NB4 (cell line): ENCODE measurements at regions not wholly inside any gene's neighbourhood (a gene's known extent, or its start where the extent isn't known, plus 50 kb on each side); places are given as distances from the start of the nearest gene placed in this dataset.

ENCODE experiments used
- POLR2A ChIP-seq: IDR thresholded peaks from 2 replicates; pipeline ENCODE4 v1.6.1; 2011; ENCODE audit warnings: mild to moderate bottlenecking; ENCODE audit not compliant: insufficient read length; ENCODE audit errors: extremely low read depth
- TF ChIP-seq, protein P1 (sequence below): IDR thresholded peaks from one replicate; pipeline ENCODE4 v1.5.1; 2012; ENCODE audit warnings: low read depth, low read length
- TF ChIP-seq, protein P2 (sequence below): IDR thresholded peaks from 2 replicates; pipeline ENCODE4 v1.6.1; 2011; ENCODE audit warnings: low read depth, low read length

DNA sequence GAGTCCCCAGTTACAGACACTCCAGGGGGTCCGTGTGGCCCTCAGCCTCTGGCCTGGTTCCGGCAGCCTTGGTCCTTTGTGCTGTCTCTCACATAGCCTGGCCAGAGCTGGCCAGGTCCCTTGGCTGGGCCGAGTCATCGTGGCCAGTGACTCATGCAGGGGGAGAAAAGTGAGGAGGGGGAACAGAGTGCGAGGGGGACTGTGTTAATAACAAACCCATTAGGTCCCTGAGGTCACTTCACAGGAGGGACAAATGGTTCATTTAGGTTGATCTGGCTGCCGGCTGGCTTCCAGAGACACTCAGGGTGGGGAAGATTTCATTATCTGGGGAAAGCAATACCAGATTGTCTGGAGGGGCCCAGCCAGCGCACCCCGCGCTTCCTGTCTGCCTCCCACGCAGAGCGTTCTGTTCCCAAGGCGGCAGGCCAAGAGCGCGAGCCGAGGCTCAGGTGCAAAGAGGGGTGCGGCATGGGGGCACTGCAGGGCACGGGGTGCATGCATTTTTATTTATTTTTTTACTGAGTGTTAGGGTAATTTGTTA, 223.1 kb downstream of the SEC14L1 start:
- TF ChIP-seq, protein P1, sequence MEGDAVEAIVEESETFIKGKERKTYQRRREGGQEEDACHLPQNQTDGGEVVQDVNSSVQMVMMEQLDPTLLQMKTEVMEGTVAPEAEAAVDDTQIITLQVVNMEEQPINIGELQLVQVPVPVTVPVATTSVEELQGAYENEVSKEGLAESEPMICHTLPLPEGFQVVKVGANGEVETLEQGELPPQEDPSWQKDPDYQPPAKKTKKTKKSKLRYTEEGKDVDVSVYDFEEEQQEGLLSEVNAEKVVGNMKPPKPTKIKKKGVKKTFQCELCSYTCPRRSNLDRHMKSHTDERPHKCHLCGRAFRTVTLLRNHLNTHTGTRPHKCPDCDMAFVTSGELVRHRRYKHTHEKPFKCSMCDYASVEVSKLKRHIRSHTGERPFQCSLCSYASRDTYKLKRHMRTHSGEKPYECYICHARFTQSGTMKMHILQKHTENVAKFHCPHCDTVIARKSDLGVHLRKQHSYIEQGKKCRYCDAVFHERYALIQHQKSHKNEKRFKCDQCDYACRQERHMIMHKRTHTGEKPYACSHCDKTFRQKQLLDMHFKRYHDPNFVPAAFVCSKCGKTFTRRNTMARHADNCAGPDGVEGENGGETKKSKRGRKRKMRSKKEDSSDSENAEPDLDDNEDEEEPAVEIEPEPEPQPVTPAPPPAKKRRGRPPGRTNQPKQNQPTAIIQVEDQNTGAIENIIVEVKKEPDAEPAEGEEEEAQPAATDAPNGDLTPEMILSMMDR, result no peak
- TF ChIP-seq POLR2A, result no peak
- TF ChIP-seq, protein P2, sequence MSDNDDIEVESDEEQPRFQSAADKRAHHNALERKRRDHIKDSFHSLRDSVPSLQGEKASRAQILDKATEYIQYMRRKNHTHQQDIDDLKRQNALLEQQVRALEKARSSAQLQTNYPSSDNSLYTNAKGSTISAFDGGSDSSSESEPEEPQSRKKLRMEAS, result no peak
